C1 segment of cervical spinal cord (tissue), 14 donors: ENCODE measurements at regions not wholly inside any gene's neighbourhood (a gene's known extent, or its start where the extent isn't known, plus 50 kb on each side); places are given as distances from the start of the nearest gene placed in this dataset.
"Not testable (repeated sequence)": the region's sequence is repeated elsewhere in the genome, so short reads cannot be mapped to it uniquely, and the experiment has no call there.

ENCODE experiments used
- DNase-seq, 14 donors: peaks; one replicate each; lab custom pipeline; 2025; lab: John Stamatoyannopoulos, UW

DNA sequence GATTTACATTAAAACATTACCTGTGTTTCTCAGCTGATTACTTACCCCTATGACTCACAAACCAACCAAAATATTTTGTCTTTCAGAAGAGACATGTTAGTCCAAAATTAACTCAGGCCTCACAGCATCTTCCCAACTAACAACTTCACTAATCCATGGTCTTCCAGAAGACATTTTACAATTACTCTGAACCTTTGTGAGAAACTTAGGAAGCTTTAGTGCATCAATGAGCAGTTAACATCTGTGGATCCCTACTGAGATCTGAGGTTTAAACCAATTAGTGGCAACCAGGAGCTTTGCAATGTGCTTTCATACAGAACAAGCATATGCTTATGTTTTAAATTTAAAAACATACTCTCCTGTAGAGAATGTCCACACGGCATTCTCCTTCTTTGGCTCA lies 269.7 kb downstream of the UBE3D start:
- DNase-seq: no peak

DNA sequence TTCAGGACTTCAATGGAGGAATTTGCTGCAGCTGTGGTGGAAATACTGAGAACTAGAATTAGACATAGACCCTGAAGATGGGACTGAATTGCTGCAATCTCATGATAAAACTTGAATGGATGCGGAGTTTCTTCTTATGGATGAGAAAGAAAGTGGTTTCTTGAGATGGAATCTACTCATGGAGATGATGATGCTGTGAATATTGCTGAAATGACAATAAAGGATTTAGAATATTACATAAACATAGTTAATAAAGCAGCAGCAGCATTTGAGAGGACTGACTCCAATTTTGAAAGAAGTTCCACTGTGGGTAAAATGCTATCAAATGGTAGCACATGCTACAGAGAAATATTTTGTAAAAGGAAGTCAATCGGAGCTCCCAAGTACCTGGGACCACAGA lies 264.6 kb downstream of the UBE3D start:
- no peak for DNase-seq

DNA sequence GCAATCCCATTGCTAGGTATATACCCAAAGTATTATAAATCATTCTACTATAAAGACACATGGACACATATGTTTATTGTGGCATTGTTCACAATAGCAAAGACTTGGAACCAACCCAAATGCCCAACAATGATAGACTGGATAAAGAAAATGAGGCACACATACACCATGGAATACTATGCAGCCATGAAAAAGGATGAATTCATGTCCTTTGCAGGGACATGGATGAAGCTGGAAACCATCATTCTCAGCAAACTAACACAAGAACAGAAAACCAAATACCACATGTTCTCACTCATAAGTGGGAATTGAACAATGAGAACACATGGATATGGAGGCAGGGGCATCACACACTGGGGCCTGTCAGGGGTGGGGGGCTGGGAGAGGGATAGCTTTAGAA lies 249.4 kb downstream of the UBE3D start:
- DNase-seq: not testable (repeated sequence)

- DNase-seq: no peak
Observed at GRCh38 chr6:82818727-82819126, 246.9 kb downstream of the UBE3D start.

DNA sequence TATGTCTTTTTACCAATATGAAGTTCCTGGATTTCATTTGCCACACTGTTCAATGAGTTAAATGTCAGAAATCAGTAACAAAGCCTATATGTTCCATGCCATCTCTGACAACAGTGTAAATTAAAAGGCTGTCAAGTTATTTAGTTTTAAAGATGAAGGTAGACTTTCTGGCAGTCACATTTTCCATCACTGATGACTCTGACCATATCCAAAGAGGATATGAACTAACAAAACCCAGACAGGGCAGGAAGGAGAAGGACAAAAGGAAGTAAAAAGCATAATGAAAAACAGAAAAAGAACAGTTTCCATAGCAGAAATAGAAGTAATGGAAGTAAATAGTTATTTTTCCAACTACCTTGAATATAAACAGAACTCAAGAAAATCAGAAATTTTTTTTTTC lies 242.3 kb downstream of the UBE3D start:
- DNase-seq: no peak

DNA sequence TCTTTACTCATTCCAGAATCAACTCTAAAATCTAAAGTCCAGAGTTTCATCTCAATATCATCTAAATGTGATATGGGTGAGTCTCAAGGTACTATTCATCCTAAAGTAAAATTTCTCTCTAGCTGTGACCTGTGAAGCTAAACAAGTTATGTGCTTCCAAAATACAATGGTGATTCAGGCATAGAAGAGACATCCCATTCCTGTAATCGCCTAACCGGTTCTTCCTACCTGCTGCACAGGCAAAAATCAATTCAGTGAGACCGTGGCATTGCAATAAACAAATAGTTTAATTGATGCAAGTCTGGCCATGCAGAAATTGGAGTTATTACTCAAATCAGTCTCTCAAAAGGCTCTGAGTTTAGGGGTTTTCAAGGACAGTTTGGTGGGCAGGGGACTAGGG lies 232.8 kb downstream of the UBE3D start:
- DNase-seq: no peak

DNA sequence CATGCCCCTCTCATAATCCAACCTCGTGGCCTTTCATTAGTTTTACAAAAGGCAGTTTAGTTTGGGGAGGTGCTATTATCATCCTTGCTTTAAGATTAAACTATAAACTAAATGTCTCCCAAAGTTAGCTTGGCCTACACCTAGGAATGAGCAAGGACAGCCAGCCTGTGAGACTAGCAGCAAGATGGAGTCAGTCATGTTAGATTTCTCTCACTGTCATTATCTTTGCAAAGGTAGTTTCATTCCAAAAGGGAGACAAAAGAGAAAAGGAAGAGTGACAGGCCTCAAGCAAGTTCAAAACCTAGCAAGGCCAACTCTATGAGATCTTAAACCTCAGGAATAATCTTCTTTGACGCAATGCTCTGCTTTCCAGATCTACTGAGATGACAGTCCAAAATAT lies 232.2 kb downstream of the UBE3D start:
- no peak for DNase-seq

GRCh38 chr6:82836022-82836575 lies 229.5 kb downstream of the UBE3D start:
- no peak for DNase-seq

DNA sequence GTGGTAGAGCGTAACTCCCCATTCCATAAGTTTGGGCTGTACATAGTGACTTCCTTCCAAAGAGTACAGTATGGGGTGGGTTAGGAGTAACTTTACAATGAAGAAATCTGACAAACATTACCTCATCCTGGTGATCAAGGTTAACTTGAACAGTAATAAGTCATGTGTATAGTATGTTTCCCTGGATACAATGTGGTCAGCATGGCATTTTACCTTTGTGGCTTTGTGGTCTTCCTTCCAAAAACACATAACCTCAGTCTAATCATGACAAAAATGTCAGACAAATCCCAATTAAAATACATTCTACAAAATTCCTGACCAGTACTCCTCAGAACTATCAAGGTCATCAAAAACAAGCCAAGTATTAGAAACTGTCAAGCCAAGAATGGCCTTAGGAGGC lies 225.1 kb downstream of the UBE3D start:
- no peak for DNase-seq

DNA sequence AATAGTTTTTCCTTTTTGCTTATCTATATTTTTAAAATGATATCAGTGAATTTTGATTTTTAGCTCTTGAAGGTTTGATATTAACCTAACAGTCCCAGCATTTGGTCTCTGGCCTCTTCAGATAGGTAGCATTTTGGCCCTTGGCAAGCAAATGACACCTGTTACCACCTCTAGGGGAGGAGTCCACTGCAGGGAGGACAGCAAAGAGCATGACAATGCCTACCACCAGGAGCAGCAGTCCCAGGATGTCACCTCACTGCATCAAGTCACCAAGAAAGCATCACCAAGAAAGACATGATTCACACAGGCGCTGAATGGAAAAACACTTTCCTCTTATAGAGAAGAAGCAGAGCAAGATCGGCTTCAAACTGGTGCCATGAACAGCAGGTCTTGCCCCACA lies 224.3 kb downstream of the UBE3D start:
- no peak for DNase-seq
